Retinal pigment epithelial cell (primary cell): ENCODE measurements at regions not wholly inside any gene's neighbourhood (a gene's known extent, or its start where the extent isn't known, plus 50 kb on each side); places are given as distances from the start of the nearest gene placed in this dataset.
A peak's percentile ranks its signal among the peaks of the same experiment; 100 is the strongest.

Experiments
- DNase-seq: peaks from one replicate; pipeline ENCODE4 v3.0.0-alpha.2; 2010; ENCODE audit warnings: low read depth
- H3K4me3 ChIP-seq: 2 replicates; pipeline ENCODE4 v1.5.1; 2011; ENCODE audit warnings: mild to moderate bottlenecking, low read length, control low read depth, moderate library complexity
- CTCF ChIP-seq: conservative IDR thresholded peaks from 2 replicates; pipeline ENCODE4 v1.5.1; 2011; ENCODE audit warnings: low read depth, low read length, control low read depth, inconsistent platforms

- DNase-seq = no peak
- H3K4me3 ChIP-seq = no peak overlapping the region
- no peak for TF ChIP-seq CTCF
Measured at GRCh38 chr1:56418151-56418631, 161.2 kb downstream of the PLPP3 start.

GRCh38 chr1:56417646-56418045 lies 161.7 kb downstream of the PLPP3 start:
- no peak for TF ChIP-seq CTCF
- DNase-seq = no peak
- H3K4me3 ChIP-seq = no peak overlapping the region

- H3K4me3 ChIP-seq = no peak overlapping the region
- no peak for DNase-seq
- peak; percentile 13 for TF ChIP-seq CTCF
Measured at GRCh38 chr1:56416495-56416894, 162.9 kb downstream of the PLPP3 start.

- H3K4me3 ChIP-seq = no peak overlapping the region
- no peak for TF ChIP-seq CTCF
- DNase-seq = no peak
Measured at GRCh38 chr1:56415720-56416119, 163.6 kb downstream of the PLPP3 start.

GRCh38 chr1:56415258-56415657 lies 164.1 kb downstream of the PLPP3 start:
- no peak overlapping the region for H3K4me3 ChIP-seq
- DNase-seq = no peak
- no peak for TF ChIP-seq CTCF

- no peak overlapping the region for H3K4me3 ChIP-seq
- no peak for DNase-seq
- no peak for TF ChIP-seq CTCF
Measured at GRCh38 chr1:56414728-56415224, 164.6 kb downstream of the PLPP3 start.

- H3K4me3 ChIP-seq = no peak overlapping the region
- TF ChIP-seq CTCF = no peak
- DNase-seq = no peak
Measured at GRCh38 chr1:56413671-56414199, 165.6 kb downstream of the PLPP3 start.
